Uterus (tissue), 3 donors: ENCODE measurements at regions not wholly inside any gene's neighbourhood (a gene's known extent, or its start where the extent isn't known, plus 50 kb on each side); places are given as distances from the start of the nearest gene placed in this dataset.
A peak's percentile ranks its signal among the peaks of the same experiment; 100 is the strongest.

ENCODE experiments used
- DNase-seq, 2 donors: peaks; one replicate each; pipeline ENCODE4 v3.0.0-alpha.2; 2019 to 2020
- H3K27ac ChIP-seq, 2 donors: fragments of 200-600 bp; sonication (generic); 1 replicate in 1 of 2; 2 replicates in 1 of 2; pipeline ENCODE4 v1.5.1; 2016 to 2018
- H3K27me3 ChIP-seq, 2 donors: fragments of 200-600 bp; sonication (generic); one replicate each; pipeline ENCODE4 v1.5.1; 2018 to 2019; ENCODE audit warnings: control low read depth in 1 of 2
- H3K36me3 ChIP-seq, 2 donors: fragments of 200-600 bp; sonication (generic); one replicate each; pipeline ENCODE4 v1.5.1; 2019; ENCODE audit warnings: control low read depth in 1 of 2
- H3K4me1 ChIP-seq, 2 donors: fragments of 200-600 bp; sonication (generic); one replicate each; pipeline ENCODE4 v1.5.1; 2018 to 2019; ENCODE audit warnings: control low read depth in 1 of 2
- H3K4me3 ChIP-seq, 2 donors: fragments of 200-600 bp; sonication (generic); 1 replicate in 1 of 2; 2 replicates in 1 of 2; pipeline ENCODE4 v1.5.1; 2018 to 2019; ENCODE audit warnings: mild to moderate bottlenecking in 1 of 2
- H3K9me3 ChIP-seq, 2 donors: fragments of 200-600 bp; sonication (generic); one replicate each; pipeline ENCODE4 v1.5.1; 2019; ENCODE audit warnings: control low read depth in 1 of 2
- CTCF ChIP-seq, 4 experiments: fragments of 200-600 bp in 2 of 4; fragments of 450-650 bp in 2 of 4; sonication (generic) in 2 of 4; IDR thresholded peaks; one replicate each; pipeline ENCODE4 v1.5.1; 2016 to 2019; ENCODE audit warnings: antibody characterized with exemption in 4 of 4, mild to moderate bottlenecking in 2 of 4, moderate library complexity in 1 of 4
- POLR2A ChIP-seq, 2 donors: fragments of 450-650 bp; IDR thresholded peaks; one replicate each; pipeline ENCODE4 v1.6.1; 2016; ENCODE audit warnings: antibody characterized with exemption in 2 of 2, mild to moderate bottlenecking in 1 of 2, moderate library complexity in 1 of 2
- intact Hi-C: fragments of 100-400 bp; cut with DNase I; formaldehyde crosslinking; loops from one replicate; pipeline ENCODE4 v1.15.1; 2023; ENCODE audit warnings: low total_unique reads
- donor health status: DM: yes; HTN: yes; CAD: no.

- TF ChIP-seq CTCF (IDR thresholded peaks at IDR 0.05) (no peak), POLR2A (IDR thresholded peaks at IDR 0.05) (no peak)
- no peaks in the 10 kb centered on the region for H3K36me3 ChIP-seq
Observed at GRCh38 chr2:239605409-239605808, 204.6 kb upstream of the HDAC4 start.

GRCh38 chr2:239604861-239605260 is 204.0 kb upstream of the HDAC4 start:
- Histone ChIP-seq H3K27ac (no peak overlapping the region), H3K4me1 (no peaks in the 10 kb centered on the region), H3K4me3 (no peak overlapping the region), H3K27me3 (no peaks in the 10 kb centered on the region), H3K36me3 (no peaks in the 10 kb centered on the region), H3K9me3 (no peaks in the 10 kb centered on the region)
- intact Hi-C loops = no loop called here
- TF ChIP-seq CTCF (IDR thresholded peaks at IDR 0.05) = no peak
- no peak for TF ChIP-seq POLR2A (IDR thresholded peaks at IDR 0.05)
- DNase-seq = no peak

More at GRCh38 chr2:239605409-239605808, 204.6 kb upstream of the HDAC4 start:
- no peak for DNase-seq
- H3K9me3 ChIP-seq = no peaks in the 10 kb centered on the region
- no peaks in the 10 kb centered on the region for H3K27me3 ChIP-seq
- no peak overlapping the region for H3K4me3 ChIP-seq
- no peaks in the 10 kb centered on the region for H3K4me1 ChIP-seq
- intact Hi-C loops = no loop called here
- no peak overlapping the region for H3K27ac ChIP-seq

GRCh38 chr2:239603411-239604356 is 202.9 kb upstream of the HDAC4 start:
- TF ChIP-seq POLR2A (IDR thresholded peaks at IDR 0.05) (no peak), CTCF (IDR thresholded peaks at IDR 0.05) (no peak)
- no peak for DNase-seq

GRCh38 chr2:239602290-239603282 is 201.8 kb upstream of the HDAC4 start:
- no peaks in the 10 kb centered on the region for H3K4me1 ChIP-seq
- H3K4me3 ChIP-seq = no peak overlapping the region
- DNase-seq = peak in 1 of 2 donors; percentile 8
- no peak for TF ChIP-seq POLR2A (IDR thresholded peaks at IDR 0.05)
- TF ChIP-seq CTCF (IDR thresholded peaks at IDR 0.05) = no peak
- H3K27ac ChIP-seq = no peak overlapping the region
- no peaks in the 10 kb centered on the region for H3K36me3 ChIP-seq
- no peaks in the 10 kb centered on the region for H3K27me3 ChIP-seq
- H3K9me3 ChIP-seq = no peaks in the 10 kb centered on the region
- intact Hi-C loops = no loop called here

More at GRCh38 chr2:239603411-239604356, 202.9 kb upstream of the HDAC4 start:
- Histone ChIP-seq H3K27me3 (no peaks in the 10 kb centered on the region), H3K4me1 (no peaks in the 10 kb centered on the region), H3K27ac (no peak overlapping the region), H3K4me3 (no peak overlapping the region), H3K9me3 (no peaks in the 10 kb centered on the region), H3K36me3 (no peaks in the 10 kb centered on the region)
- intact Hi-C loops = no loop called here
